ENCODE measurements at regions not wholly inside any gene's neighbourhood (a gene's known extent, or its start where the extent isn't known, plus 50 kb on each side); places are given as distances from the start of the nearest gene placed in this dataset.

GRCh38 chr6:48511378-48511777 lies 400.4 kb upstream of the PTCHD4 start:
- no peak; the same call in 1 of the 2 replicates for TF ChIP-seq CTCF (conservative IDR thresholded peaks at IDR 0.05; ENCODE audit: low read depth, low read length)
- no peak for TF ChIP-seq EZH2 (IDR thresholded peaks at IDR 0.05; ENCODE audit: low read length, unreplicated experiment)
- no peak for TF ChIP-seq EZH2phosphoT487 (IDR thresholded peaks at IDR 0.05; ENCODE audit: borderline replicate concordance, low read length)

Data from PC-3 (cell line).